ENCODE measurements at regions not wholly inside any gene's neighbourhood (a gene's known extent, or its start where the extent isn't known, plus 50 kb on each side); places are given as distances from the start of the nearest gene placed in this dataset.
"Not testable (repeated sequence)": the region's sequence is repeated elsewhere in the genome, so short reads cannot be mapped to it uniquely, and the experiment has no call there.

- no peak for DNase-seq
- Histone ChIP-seq H3K4me1 (no peaks in the 10 kb centered on the region), H3K36me3 (no peaks in the 10 kb centered on the region), H3K9me3 (no peaks in the 10 kb centered on the region), H3K27ac (no peak overlapping the region), H3K27me3 (no peaks in the 10 kb centered on the region), H3K4me3 (no peak overlapping the region)
- intact Hi-C loops (cut with DNase I): no loop called here
- TF ChIP-seq CTCF (IDR thresholded peaks at IDR 0.05) (no peak), POLR2A (IDR thresholded peaks at IDR 0.05) (no peak)
- 48 to 61% methylated on average over 3 of the region's 3 CpGs for WGBS, 2 donors
These were observed 946.6 kb downstream of the STIM2 start for GRCh38 chr4:27807207-27807606.

DNA sequence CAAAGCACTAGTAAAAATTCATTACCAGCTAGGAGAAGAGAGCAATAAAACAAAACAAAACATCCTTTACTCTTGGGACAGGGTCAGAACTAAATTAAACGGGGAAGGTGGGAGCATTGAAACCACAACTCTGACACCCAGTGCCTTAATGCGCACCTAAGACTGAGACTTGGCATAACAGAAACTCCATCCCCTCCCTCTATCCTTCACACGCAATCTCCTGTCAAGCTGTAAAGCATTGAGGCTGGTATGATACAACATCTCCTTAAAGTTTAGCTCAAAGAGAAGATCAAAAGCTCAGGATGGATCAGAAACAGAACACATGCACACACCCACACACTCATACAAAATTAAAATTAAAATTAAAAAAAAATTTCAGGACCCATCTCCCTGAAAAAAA lies 951.3 kb downstream of the STIM2 start:
- H3K9me3 ChIP-seq: no peaks in the 10 kb centered on the region
- no peak for DNase-seq
- TF ChIP-seq POLR2A (IDR thresholded peaks at IDR 0.05) (no peak), CTCF (IDR thresholded peaks at IDR 0.05) (no peak)

GRCh38 chr4:27813226-27813625 lies 952.6 kb downstream of the STIM2 start:
- H3K4me1 ChIP-seq; intact Hi-C loops (cut with DNase I); DNase-seq; H3K36me3 ChIP-seq; H3K27ac ChIP-seq; H3K27me3 ChIP-seq; H3K9me3 ChIP-seq; H3K4me3 ChIP-seq: not testable (repeated sequence)
- 17 to 28% methylated on average over 6 of the region's 6 CpGs for WGBS, 2 donors

More for the DNA sequence above, 951.3 kb downstream of the STIM2 start:
- Histone ChIP-seq H3K27me3 (no peaks in the 10 kb centered on the region), H3K4me1 (no peaks in the 10 kb centered on the region), H3K36me3 (no peaks in the 10 kb centered on the region), H3K27ac (no peak overlapping the region), H3K4me3 (no peak overlapping the region)
- 76 to 78% methylated on average over 3 of the region's 3 CpGs for WGBS, 2 donors
- intact Hi-C loops (cut with DNase I): no loop called here

GRCh38 chr4:27813699-27814425 lies 953.2 kb downstream of the STIM2 start:
- H3K27me3 ChIP-seq; intact Hi-C loops (cut with DNase I): not testable (repeated sequence)

DNA sequence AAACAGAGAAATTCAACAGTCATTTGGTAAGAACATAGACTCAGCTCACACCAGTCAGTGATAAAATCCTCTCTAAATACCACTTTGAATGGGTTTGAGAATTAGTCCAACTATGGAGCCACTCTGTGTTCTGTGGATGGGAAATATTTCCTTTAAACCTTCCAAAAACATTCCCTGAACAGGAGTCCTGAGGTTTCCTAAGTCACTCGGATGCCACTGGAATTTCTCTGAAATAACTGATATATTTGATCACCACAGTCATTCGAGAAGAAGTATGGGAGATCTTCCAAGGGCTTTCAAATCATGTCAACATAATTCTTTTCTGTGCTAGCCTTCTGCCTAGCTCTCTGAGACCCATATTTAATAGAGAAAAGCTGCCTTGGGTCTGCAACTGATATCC lies 958.6 kb downstream of the STIM2 start:
- TF ChIP-seq POLR2A (IDR thresholded peaks at IDR 0.05) (no peak), CTCF (IDR thresholded peaks at IDR 0.05) (no peak)
- no peak overlapping the region for H3K4me3 ChIP-seq
- 46 to 55% methylated on average over 2 of the region's 2 CpGs for WGBS, 2 donors
- H3K27me3 ChIP-seq: no peaks in the 10 kb centered on the region
- DNase-seq: no peak
- no peaks in the 10 kb centered on the region for H3K4me1 ChIP-seq
- no peaks in the 10 kb centered on the region for H3K9me3 ChIP-seq
- no peaks in the 10 kb centered on the region for H3K36me3 ChIP-seq
- H3K27ac ChIP-seq: no peak overlapping the region
- intact Hi-C loops (cut with DNase I): no loop called here

More at GRCh38 chr4:27813699-27814425, 953.2 kb downstream of the STIM2 start:
- H3K4me1 ChIP-seq, H3K9me3 ChIP-seq, H3K27ac ChIP-seq, H3K36me3 ChIP-seq, DNase-seq, H3K4me3 ChIP-seq: not testable (repeated sequence)
- 77 to 83% methylated on average over 18 of the region's 18 CpGs for WGBS, 2 donors

GRCh38 chr4:27828843-27829242 lies 968.2 kb downstream of the STIM2 start:
- DNase-seq: no peak
- Histone ChIP-seq H3K27me3 (no peaks in the 10 kb centered on the region), H3K4me1 (no peaks in the 10 kb centered on the region), H3K27ac (no peak overlapping the region), H3K36me3 (no peaks in the 10 kb centered on the region), H3K9me3 (no peaks in the 10 kb centered on the region), H3K4me3 (no peak overlapping the region)
- 32 to 41% methylated on average over 1 of the region's 1 CpG for WGBS, 2 donors
- TF ChIP-seq CTCF (IDR thresholded peaks at IDR 0.05): no peak
- no peak for TF ChIP-seq POLR2A (IDR thresholded peaks at IDR 0.05)
- intact Hi-C loops (cut with DNase I): no loop called here
